Smooth muscle cell (in vitro differentiated cells): ENCODE measurements at regions not wholly inside any gene's neighbourhood (a gene's known extent, or its start where the extent isn't known, plus 50 kb on each side); places are given as distances from the start of the nearest gene placed in this dataset.

Source experiments
- DNase-seq: peaks from one replicate; lab custom pipeline; 2025; ENCODE audit not compliant: unreplicated experiment; lab: John Stamatoyannopoulos, UW
- H2AFZ ChIP-seq: fragments of 200-600 bp; sonication (generic); 2 replicates; pipeline ENCODE4 v1.6.0; 2016; ENCODE audit warnings: antibody characterized with exemption, low read depth, mild to moderate bottlenecking
- H3F3A ChIP-seq: fragments of 200-600 bp; sonication (generic); 2 replicates; pipeline ENCODE4 v1.6.0; 2017; ENCODE audit warnings: antibody characterized with exemption, low read depth
- H3K27ac ChIP-seq: fragments of 200-600 bp; sonication (generic); 2 replicates; pipeline ENCODE4 v1.5.1; 2016; ENCODE audit warnings: low read depth, mild to moderate bottlenecking
- H3K27me3 ChIP-seq: fragments of 200-600 bp; sonication (generic); 2 replicates; pipeline ENCODE4 v1.6.1; 2016; ENCODE audit warnings: low read depth, mild to moderate bottlenecking
- H3K36me3 ChIP-seq: fragments of 200-600 bp; sonication (generic); 2 replicates; pipeline ENCODE4 v1.5.1; 2016; ENCODE audit warnings: low read depth
- H3K4me1 ChIP-seq: fragments of 200-600 bp; sonication (generic); 2 replicates; pipeline ENCODE4 v1.5.1; 2016; ENCODE audit warnings: low read depth
- H3K4me2 ChIP-seq: fragments of 200-600 bp; sonication (generic); 2 replicates; pipeline ENCODE4 v1.6.0; 2016; ENCODE audit warnings: mild to moderate bottlenecking
- H3K4me3 ChIP-seq: fragments of 200-600 bp; sonication (generic); 2 replicates; pipeline ENCODE4 v1.5.1; 2016; ENCODE audit warnings: mild to moderate bottlenecking
- H3K79me2 ChIP-seq: fragments of 200-600 bp; sonication (generic); 2 replicates; pipeline ENCODE4 v1.6.0; 2016; ENCODE audit warnings: low read depth, mild to moderate bottlenecking
- H3K9ac ChIP-seq: fragments of 200-600 bp; sonication (generic); 2 replicates; pipeline ENCODE4 v1.6.0; 2016; ENCODE audit warnings: low read depth
- H3K9me3 ChIP-seq: fragments of 200-600 bp; sonication (generic); replicated peaks from 2 replicates; pipeline ENCODE4 v1.5.1; 2016; ENCODE audit warnings: low read depth
- H4K20me1 ChIP-seq: fragments of 200-600 bp; sonication (generic); 2 replicates; pipeline ENCODE4 v1.6.0; 2016; ENCODE audit warnings: low read depth
- WGBS: methylation state at CpG from one replicate; pipeline ENCODE4 v1.1.7; 2016; ENCODE audit warnings: low lambda C conversion rate; 5-methylcytosine and 5-hydroxymethylcytosine counted together
- TF ChIP-seq, protein P1 (sequence below): fragments of 200-600 bp; sonication (generic); IDR thresholded peaks from 2 replicates; pipeline ENCODE4 v1.5.1; 2017; ENCODE audit warnings: borderline replicate concordance, mild to moderate bottlenecking, antibody characterized with exemption; ENCODE audit not compliant: insufficient read depth, poor library complexity, severe bottlenecking

DNA sequence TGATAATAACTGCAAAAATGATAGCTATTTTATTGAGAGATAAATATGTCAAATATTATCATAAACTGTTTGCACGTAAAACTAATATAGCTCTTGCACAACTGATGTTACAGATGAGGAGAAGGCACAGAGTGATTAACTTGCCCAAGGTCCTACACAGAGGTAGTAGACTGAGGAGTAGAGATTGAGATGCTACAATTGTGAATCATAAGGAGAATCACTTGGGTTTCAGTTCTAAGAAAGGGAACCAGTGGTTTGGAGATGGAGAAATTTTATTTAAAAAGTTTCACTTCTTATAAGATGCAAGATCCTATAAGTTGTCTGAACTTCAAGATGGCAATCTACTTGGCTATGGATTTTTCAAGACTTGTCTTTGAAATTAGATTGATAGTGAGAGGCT lies 224.8 kb upstream of the RAG2 start:
- Histone ChIP-seq H3K27me3 (peaks cover 5% of the 10 kb centered on the region), H3K9me3 (no peaks in the 10 kb centered on the region), H3K9ac (no peak overlapping the region), H3K79me2 (no peaks in the 10 kb centered on the region), H3K4me2 (no peak overlapping the region), H3K27ac (no peak overlapping the region), H4K20me1 (no peaks in the 10 kb centered on the region), H3K36me3 (no peaks in the 10 kb centered on the region), H2AFZ (no peak overlapping the region), H3K4me3 (no peak overlapping the region), H3K4me1 (no peaks in the 10 kb centered on the region), H3F3A (no peaks in the 10 kb centered on the region)
- no peak for DNase-seq
- TF ChIP-seq, protein P1, sequence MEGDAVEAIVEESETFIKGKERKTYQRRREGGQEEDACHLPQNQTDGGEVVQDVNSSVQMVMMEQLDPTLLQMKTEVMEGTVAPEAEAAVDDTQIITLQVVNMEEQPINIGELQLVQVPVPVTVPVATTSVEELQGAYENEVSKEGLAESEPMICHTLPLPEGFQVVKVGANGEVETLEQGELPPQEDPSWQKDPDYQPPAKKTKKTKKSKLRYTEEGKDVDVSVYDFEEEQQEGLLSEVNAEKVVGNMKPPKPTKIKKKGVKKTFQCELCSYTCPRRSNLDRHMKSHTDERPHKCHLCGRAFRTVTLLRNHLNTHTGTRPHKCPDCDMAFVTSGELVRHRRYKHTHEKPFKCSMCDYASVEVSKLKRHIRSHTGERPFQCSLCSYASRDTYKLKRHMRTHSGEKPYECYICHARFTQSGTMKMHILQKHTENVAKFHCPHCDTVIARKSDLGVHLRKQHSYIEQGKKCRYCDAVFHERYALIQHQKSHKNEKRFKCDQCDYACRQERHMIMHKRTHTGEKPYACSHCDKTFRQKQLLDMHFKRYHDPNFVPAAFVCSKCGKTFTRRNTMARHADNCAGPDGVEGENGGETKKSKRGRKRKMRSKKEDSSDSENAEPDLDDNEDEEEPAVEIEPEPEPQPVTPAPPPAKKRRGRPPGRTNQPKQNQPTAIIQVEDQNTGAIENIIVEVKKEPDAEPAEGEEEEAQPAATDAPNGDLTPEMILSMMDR, result no peak
- WGBS, result 93% methylated on average over 1 of the region's 1 CpG

GRCh38 chr11:36818410-36818809 lies 220.4 kb upstream of the RAG2 start:
- no peak overlapping the region for H3K27ac ChIP-seq
- WGBS, result 73% methylated on average over 2 of the region's 2 CpGs
- no peak overlapping the region for H3K4me3 ChIP-seq
- H3K36me3 ChIP-seq, result no peaks in the 10 kb centered on the region
- H3K9ac ChIP-seq, result no peak overlapping the region
- no peak overlapping the region for H2AFZ ChIP-seq
- H3K27me3 ChIP-seq, result no peaks in the 10 kb centered on the region
- no peak for DNase-seq
- no peak overlapping the region for H3K4me2 ChIP-seq
- no peaks in the 10 kb centered on the region for H3K79me2 ChIP-seq
- H4K20me1 ChIP-seq, result no peaks in the 10 kb centered on the region
- H3K9me3 ChIP-seq, result no peaks in the 10 kb centered on the region
- H3K4me1 ChIP-seq, result no peaks in the 10 kb centered on the region
- no peaks in the 10 kb centered on the region for H3F3A ChIP-seq
- TF ChIP-seq, protein P1, result peak; percentile 16

GRCh38 chr11:36817336-36817965 lies 219.4 kb upstream of the RAG2 start:
- 65% methylated on average over 6 of the region's 6 CpGs for WGBS
- Histone ChIP-seq H3K79me2 (no peaks in the 10 kb centered on the region), H3F3A (no peaks in the 10 kb centered on the region), H2AFZ (no peak overlapping the region), H3K9me3 (no peaks in the 10 kb centered on the region), H3K4me2 (no peak overlapping the region), H3K9ac (no peak overlapping the region), H3K27me3 (no peaks in the 10 kb centered on the region), H4K20me1 (no peaks in the 10 kb centered on the region), H3K4me3 (no peak overlapping the region), H3K4me1 (no peaks in the 10 kb centered on the region), H3K27ac (no peak overlapping the region), H3K36me3 (no peaks in the 10 kb centered on the region)
- DNase-seq, result no peak
- TF ChIP-seq, protein P1, result no peak

- H3K9me3 ChIP-seq, result no peaks in the 10 kb centered on the region
- H3K27ac ChIP-seq, result no peak overlapping the region
- TF ChIP-seq, protein P1, result no peak
- H3F3A ChIP-seq, result no peaks in the 10 kb centered on the region
- H3K9ac ChIP-seq, result no peak overlapping the region
- no peak overlapping the region for H3K4me2 ChIP-seq
- no peak overlapping the region for H2AFZ ChIP-seq
- no peaks in the 10 kb centered on the region for H3K36me3 ChIP-seq
- no peak overlapping the region for H3K4me3 ChIP-seq
- no peak for DNase-seq
- peaks cover 28% of the 10 kb centered on the region for H3K27me3 ChIP-seq
- H4K20me1 ChIP-seq, result no peaks in the 10 kb centered on the region
- H3K79me2 ChIP-seq, result no peaks in the 10 kb centered on the region
- H3K4me1 ChIP-seq, result no peaks in the 10 kb centered on the region
Observed at GRCh38 chr11:36809303-36809702, 211.3 kb upstream of the RAG2 start.
